CD1c-positive myeloid dendritic cell (primary cell): ENCODE measurements at regions not wholly inside any gene's neighbourhood (a gene's known extent, or its start where the extent isn't known, plus 50 kb on each side); places are given as distances from the start of the nearest gene placed in this dataset.
"Not testable (repeated sequence)": the region's sequence is repeated elsewhere in the genome, so short reads cannot be mapped to it uniquely, and the experiment has no call there.

Experiments
- DNase-seq: peaks from one replicate; pipeline ENCODE4 v3.0.0-alpha.2; 2016; ENCODE audit errors: extremely low spot score

DNA sequence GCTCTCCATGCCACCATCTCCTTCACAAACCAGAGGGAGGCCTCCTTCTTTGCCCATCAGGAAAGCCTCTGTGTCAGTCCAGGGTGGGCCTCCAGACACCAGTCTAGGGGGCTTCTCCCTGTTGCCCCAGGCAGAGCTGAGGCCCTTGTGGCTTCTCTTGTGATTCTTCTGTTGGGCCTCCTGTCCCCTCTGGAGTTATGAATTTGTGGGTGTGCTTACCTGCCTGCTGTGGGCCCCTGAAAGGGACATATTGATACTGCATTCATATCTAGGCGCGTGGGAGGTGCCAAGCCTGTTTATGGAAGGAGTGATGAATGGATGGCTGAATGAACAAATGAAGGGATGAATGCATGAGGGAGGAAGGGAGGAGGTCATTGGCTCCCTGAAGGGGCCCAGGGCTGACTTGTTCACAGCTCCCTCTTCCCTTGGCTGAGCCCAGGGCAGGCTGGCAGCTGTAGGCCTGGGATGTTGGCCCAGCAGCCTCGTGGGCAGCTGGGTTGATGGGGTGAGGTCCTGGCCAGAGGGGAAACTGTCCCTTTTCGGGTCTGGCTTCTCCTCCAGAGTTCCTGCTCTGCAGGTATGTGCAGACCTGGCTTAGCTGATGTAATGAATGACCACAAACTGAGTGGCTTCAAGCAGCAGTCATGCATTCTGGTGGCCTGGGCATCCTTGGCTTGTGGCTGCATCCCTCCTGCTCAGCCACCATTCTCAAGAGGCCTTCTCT, 195.4 kb downstream of the GOLGA6L6 start:
- peak; percentile 1 for DNase-seq

DNA sequence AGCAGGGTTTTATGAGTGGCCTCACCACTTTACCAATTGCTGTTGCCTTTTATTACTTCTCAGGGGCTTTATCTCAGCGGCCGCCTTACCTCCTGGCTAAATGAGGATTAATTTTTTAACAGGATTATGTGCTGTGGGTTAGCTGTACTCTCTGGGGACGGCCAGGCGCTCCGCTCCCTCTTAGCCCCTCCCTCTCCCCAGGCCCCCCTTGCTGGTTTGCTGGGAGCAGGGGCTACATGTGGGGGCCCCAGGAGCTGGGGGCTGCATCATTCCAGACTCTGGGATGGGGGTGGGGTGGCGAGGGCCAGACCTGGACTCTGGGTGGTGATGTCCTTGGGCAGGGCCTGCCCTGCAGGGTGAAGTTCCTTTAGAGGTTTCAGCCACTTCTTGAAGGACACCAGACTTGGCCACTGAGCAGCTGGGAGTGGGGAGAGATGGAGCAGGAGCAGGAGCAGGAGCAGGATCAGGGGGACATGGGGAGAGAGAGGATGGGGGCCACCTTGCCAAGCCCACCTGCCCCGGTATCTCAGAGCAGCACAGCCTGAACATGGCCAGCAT, 196.1 kb downstream of the GOLGA6L6 start:
- peak; percentile 1 for DNase-seq

DNA sequence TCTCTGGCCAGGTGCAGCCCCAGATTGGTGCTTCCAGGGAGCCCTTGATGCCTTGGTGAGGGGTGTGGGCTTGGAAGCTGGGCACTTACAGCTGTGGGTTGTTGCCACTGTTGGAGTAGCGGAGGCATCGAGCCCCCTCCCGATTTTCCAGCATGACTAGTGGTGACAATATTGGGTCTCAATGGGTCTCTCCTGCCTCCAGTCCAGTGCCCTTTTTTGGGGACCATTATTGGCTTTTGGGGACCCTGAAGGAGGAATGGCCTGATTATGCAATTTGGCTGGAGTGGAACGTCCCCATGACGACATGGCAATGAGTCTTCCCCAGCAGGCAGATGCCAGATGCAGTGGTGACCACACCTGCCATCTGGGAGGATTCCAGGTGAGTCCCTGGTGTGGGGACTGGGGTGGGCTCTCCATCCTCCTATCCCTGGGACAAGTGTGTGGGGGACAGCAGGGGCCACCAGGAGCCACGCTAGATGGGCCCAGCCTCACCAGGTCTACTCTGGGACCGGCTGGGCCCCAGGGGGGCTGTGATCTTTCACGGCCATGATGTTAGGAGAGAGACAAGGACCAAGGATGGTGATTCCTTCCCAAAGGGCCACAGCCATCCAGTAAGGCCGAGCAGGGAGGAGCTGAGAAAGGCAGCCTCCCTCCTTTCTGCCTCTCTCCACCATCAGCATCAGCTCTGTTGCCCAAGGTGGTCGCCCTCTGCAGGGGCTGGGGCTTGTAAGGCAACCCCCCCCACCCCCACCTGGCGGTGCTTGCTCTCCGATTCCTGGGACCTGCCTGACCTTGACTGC, 196.8 kb downstream of the GOLGA6L6 start:
- peak; percentile 1 for DNase-seq

- not testable (repeated sequence) for DNase-seq
These were observed 198.0 kb downstream of the GOLGA6L6 start for GRCh38 chr15:20343395-20344211.

DNA sequence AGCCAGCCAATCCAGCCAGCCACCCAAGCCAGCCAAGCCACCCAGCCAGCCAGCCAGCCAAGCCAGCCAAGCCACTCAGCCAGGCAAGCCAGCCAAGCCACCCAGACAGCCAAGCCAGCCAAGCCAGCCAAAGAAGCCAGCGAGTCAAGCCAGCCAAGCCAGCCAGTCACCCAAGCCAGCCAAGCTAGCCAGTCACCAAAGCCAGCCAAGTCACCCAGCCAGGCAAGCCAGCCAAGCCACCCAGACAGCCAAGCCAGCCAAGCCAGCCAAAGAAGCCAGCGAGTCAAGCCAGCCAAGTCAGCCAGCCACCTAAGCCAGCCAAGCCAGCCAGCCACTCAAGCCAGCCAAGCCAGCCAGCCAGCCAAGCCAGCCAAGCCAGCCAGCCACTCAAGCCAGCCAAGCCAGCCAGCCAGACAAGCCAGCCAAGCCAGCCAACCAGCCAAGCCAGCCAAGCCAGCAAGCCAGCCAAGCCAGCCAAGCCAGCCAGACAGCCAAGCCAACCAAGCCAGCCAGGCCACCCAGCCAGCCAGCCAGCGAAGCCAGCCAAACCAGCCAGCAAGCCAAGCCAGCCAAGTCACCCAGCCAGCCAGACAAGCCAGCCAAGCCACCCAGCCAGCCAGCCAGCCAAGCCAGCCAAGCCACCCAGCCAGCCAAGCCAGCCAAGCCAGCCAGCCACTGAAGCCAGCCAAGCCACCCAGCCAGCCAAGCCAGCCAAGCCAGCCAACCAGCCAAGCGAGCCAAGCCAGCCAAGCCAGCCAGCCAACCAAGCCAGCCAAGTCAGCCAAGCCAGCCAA, 198.8 kb downstream of the GOLGA6L6 start:
- not testable (repeated sequence) for DNase-seq

DNA sequence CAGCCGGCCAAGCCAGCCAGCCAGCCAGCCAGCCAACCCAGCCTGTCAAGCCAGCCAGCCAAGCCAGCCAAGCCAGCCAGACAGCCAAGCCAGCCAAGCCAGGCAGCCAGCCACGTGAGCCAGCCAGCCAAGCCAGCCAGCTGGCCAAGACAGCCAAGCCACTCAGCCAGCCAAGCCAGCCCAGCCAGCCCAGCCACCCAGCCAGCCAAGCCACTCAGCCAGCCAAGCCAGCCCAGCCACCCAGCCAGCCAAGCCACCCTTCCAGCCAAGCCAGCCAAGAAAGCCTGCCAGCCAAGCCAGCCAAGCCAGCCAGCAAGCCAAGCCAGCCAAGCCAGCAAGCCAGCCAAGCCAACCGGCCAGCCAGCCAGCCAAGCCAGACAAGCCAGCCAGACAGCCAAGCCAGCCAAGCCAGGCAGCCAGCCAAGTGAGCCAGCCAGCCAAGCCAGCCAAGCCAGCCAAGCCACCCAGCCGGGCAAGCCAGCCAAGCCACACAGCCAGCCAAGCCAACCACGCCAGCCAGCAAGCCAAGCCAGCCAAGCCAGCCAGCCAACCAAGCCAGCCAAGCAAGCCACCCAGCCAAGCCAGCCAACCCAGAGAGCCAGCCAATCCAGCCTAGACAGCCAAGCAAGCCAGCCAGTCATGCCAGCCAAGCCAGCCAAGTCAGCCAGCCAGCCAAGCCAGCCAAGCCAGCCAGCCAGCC, 199.5 kb downstream of the GOLGA6L6 start:
- DNase-seq = peak; percentile 50

DNA sequence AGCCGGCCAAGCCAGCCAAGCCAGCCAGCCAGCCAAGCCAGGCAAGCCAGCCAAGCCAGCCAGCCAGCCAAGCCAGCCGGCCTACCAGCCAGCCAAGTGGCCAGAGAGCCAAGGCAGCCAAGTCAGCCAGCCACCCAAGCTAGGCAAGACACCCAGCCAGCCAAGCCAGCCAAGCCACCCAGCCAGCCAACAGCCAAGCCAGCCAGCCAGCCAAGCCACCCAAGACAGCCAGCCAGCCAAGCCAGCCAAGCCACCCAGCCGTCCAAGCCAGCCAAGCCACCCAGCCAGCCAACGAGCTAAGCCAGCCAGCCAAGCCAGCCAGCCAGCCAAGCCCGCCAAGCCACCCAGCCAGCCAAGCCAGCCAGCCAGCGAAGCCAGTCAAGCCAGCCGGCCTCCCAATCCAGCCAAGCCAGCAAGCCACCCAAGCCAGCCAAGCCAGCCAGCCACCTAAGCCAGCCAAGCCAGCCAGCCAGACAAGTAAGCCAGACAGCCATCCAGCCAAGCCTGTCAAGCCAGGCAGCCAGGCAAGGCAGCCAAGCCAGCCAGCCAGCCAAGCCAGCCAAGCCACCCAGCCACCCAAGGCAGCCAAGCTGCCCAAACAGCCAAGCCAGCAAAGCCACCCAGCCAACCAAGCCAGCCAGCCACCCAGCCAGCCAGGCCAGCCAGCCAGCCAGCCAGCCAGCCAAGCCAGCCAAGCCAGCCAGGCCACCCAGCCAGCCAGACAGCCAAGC, 200.5 kb downstream of the GOLGA6L6 start:
- DNase-seq = peak; percentile 57

DNA sequence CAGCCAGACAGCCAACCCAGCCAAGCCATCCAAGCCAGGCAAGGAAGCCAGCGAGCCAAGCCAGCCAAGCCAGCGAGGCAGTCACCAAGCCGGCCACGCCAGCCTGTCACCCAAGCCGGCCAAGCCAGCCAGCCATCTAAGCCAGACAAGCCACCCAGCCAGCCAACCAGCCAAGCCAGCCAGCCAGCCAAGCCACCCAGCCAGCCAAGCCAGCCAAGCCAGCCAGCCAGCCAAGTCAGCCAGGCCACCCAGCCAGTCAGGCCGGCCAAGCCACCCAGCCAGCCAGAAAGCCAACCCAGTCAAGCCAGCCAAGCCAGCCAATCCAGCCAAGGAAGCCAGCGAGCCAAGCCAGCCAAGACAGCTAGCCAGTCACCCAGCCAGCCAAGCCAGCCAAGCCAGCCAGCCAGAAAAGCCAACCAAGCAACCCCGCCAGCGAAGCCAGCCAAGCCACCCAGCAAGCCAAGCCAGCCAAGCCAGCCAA, 201.2 kb downstream of the GOLGA6L6 start:
- peak; percentile 15 for DNase-seq

DNA sequence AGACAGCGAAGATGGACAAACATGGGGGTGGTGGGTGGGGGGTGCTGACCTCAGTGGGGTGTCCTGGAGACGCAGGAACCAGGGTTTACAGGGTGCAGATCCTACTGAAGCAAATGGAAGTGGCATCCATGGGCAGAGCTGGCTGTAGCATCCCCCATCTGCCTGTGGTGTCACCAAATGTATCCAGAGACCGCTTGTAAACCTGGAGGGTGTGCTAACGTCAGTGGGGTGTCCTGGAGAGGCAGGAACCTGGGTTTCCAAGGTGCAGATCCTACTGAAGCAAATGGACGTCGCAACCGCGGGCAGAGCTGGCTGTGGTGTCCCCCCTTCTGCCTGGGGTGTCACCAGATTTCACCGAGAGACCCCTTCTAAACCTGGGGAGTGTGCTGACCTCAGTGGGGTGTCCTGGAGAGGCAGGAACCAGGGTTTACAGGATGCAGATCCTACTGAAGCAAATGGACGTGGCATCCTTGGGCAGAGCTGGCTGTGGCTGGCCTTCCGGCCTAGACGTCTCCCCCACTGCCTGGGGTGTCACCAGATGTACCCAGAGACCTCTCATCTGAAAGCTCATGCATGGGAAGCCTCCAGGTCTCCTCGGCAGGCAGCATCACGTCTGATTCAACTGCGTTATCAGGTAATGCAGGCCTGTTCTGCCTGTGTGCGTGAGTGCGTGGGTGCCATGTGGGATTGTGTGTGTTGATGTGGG, 202.4 kb downstream of the GOLGA6L6 start:
- not testable (repeated sequence) for DNase-seq

DNA sequence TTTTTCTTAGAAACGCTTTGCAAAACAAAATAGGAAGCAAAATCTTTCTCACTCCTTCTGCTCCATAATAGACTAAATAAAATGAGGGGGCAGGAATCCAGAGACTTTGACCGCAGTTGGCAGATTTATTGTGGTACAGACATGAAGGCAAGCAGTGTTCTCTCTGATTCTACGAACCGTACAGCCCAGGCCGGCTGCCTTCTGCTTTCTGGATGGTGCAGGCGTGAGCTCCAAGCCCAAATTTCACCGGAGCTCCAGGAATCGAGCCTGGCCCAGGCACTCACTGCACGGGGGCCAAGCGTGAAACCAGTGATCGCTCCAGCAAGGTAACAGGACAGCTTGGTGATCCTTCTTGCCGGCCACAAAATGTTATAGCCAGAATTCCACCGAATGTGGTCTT, 202.9 kb downstream of the GOLGA6L6 start:
- not testable (repeated sequence) for DNase-seq

GRCh38 chr15:20337238-20337637, 204.4 kb downstream of the GOLGA6L6 start:
- DNase-seq = not testable (repeated sequence)

- DNase-seq = not testable (repeated sequence)
These were observed 207.1 kb downstream of the GOLGA6L6 start for GRCh38 chr15:20334451-20334850.

DNA sequence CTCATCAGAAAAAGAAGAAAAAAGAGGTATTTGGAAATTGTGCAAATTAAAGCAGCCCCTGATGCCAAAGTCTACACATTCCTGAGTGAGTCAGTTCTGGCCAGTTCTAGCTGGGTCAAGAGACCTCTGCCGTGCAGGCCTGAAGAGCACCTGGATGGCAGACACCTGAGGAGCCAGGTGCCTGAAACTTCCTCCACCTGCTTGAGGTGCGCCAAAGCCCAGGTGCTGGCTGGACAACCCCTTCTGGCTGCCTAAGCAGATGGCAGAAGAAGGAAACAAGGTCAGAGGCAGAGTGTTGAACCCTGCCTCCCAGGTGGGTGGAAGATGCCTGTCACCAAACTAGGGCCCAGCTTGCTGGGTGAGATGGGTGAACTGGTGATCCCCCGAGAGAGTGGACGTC, 215.8 kb downstream of the GOLGA6L6 start:
- DNase-seq = not testable (repeated sequence)

DNA sequence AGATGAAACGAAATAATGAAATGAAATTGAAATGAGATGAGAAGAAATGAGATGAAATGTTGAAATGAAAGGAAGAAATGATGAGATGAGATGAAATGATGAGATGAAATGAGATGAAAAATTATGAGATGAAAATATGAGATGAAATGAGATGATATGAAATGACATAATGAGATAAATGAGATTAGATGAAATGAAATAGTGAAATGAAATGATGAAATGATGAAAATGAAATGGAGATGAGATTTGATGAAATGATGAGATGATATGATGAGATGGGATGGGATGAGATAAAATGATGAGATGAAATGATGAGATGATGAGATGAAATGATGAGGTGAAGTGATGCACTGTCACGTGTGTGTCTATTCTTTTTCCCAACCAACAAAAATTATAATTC, 224.5 kb downstream of the GOLGA6L6 start:
- DNase-seq = not testable (repeated sequence)

- DNase-seq = not testable (repeated sequence)
These were observed 230.5 kb downstream of the GOLGA6L6 start for GRCh38 chr15:20311014-20311680.

GRCh38 chr15:20310603-20311002, 231.0 kb downstream of the GOLGA6L6 start:
- DNase-seq = no peak

DNA sequence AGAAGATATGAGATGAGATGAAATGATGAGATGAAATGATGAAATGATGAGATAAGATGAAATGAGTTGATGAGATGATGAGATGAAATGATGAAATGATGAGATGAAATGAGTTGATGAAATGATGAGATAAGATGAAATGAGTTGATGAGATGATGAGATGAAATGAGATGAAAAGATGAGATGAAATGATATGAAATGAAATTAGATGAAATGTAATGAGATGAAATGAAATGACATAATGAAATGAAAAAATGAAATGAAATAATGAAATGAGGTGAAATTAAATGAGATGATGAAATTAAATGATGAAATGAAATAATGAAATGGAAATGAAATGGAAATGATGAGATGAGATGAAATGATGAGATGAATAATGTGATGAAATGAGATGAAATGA, 231.6 kb downstream of the GOLGA6L6 start:
- DNase-seq = not testable (repeated sequence)

GRCh38 chr15:20309395-20309794, 232.2 kb downstream of the GOLGA6L6 start:
- not testable (repeated sequence) for DNase-seq
